K562 (cell line): ENCODE measurements at regions not wholly inside any gene's neighbourhood (a gene's known extent, or its start where the extent isn't known, plus 50 kb on each side); places are given as distances from the start of the nearest gene placed in this dataset.

ENCODE experiments used
- ATAC-seq: fragments of 200-7000 bp; cut with Tn5 transposase; 3 replicates; pipeline ENCODE4 v1.9.1; 2020; ENCODE audit warnings: moderate library complexity
- BruUV-seq: library from RNA; stranded (reverse); fragments of 400-500 nt; replicated peaks from 2 replicates; lab custom pipeline; 2021; lab: Mats Ljungman, UMichigan
- CTCF ChIA-PET: fragments of 300-600 bp; formaldehyde crosslinking; extraction: SDS; loops from one replicate; lab custom pipeline; 2021; ENCODE audit warnings: low intra/inter-chr PET ratio; lab: Yijun Ruan, JAX
- POLR2A ChIA-PET: fragments of 300-600, 350-650 bp; sonication (Branson Sonifier 250); formaldehyde crosslinking; extraction: SDS; loops from one replicate; lab custom pipeline; 2021; ENCODE audit warnings: antibody characterized with exemption, inconsistent platforms; lab: Yijun Ruan, JAX
- DNase-seq, 4 experiments: peaks; one replicate each; pipeline versions ENCODE4 v3.0.0 to v3.0.0-alpha.2; 2011 to 2018; ENCODE audit warnings: low spot score in 3 of 4, mixed read lengths in 3 of 4; ENCODE audit errors: extremely low read depth in 1 of 4
- FAIRE-seq: peaks from 2 replicates; lab custom pipeline; 2011; peaks lifted over from hg19 to GRCh38; lab: Jason Lieb, UNC
- H2AFZ ChIP-seq: 2 replicates; pipeline ENCODE4 v1.6.0; 2011; ENCODE audit warnings: low read depth, low read length, control low read depth, inconsistent platforms
- H3K27ac ChIP-seq: fragments of 200-600 bp; 3 replicates; pipeline ENCODE4 v1.8.0; 2011; ENCODE audit warnings: low read depth, mild to moderate bottlenecking, control low read depth, inconsistent platforms, low read length, moderate library complexity, mixed read lengths; ENCODE audit errors: extremely low read depth
- H3K27me3 ChIP-seq, 2 experiments: fragments of 300-600 bp in 1 of 2; 2 replicates in 1 of 2; 3 replicates in 1 of 2; pipeline versions ENCODE4 v1.6.0 to v1.8.0; 2011; ENCODE audit warnings: inconsistent platforms in 2 of 2, low read length in 2 of 2, mild to moderate bottlenecking in 1 of 2, mixed read lengths in 1 of 2, moderate library complexity in 1 of 2; ENCODE audit not compliant: control insufficient read depth in 2 of 2, insufficient read depth in 2 of 2
- H3K36me3 ChIP-seq: fragments of 300-600 bp; 3 replicates; pipeline ENCODE4 v1.8.0; 2011; ENCODE audit warnings: mild to moderate bottlenecking, low read length, inconsistent platforms; ENCODE audit not compliant: control insufficient read depth, insufficient read depth
- H3K4me1 ChIP-seq, 2 experiments: fragments of 200-600 bp in 1 of 2; replicated peaks in 1 of 2; 2 replicates in 1 of 2; 3 replicates in 1 of 2; pipeline versions ENCODE4 v1.5.1 to v1.8.0; 2011; ENCODE audit warnings: inconsistent platforms in 2 of 2, low read length in 2 of 2, mild to moderate bottlenecking in 1 of 2, mixed read lengths in 1 of 2, moderate library complexity in 1 of 2; ENCODE audit not compliant: control insufficient read depth in 2 of 2, insufficient read depth in 2 of 2
- H3K4me2 ChIP-seq: 2 replicates; pipeline ENCODE4 v1.6.1; 2011; ENCODE audit warnings: low read length, control low read depth, inconsistent platforms, mixed read lengths; ENCODE audit not compliant: insufficient read depth
- H3K4me3 ChIP-seq: fragments of 200-600 bp; sonication (generic), shearing (Covaris generic); 2 replicates; pipeline ENCODE4 v1.5.1; 2016; ENCODE audit warnings: control low read depth, inconsistent platforms
- H3K79me2 ChIP-seq: fragments of 200-600 bp; 3 replicates; pipeline ENCODE4 v1.8.0; 2011; ENCODE audit warnings: low read length, inconsistent platforms; ENCODE audit not compliant: control insufficient read depth, insufficient read depth
- H3K9ac ChIP-seq, 2 experiments: 2 replicates each; pipeline versions ENCODE4 v1.6.0 to v1.6.1; 2011; ENCODE audit warnings: low read depth in 2 of 2, low read length in 2 of 2, control low read depth in 1 of 2, inconsistent platforms in 1 of 2, mild to moderate bottlenecking in 1 of 2, mixed read lengths in 1 of 2; ENCODE audit not compliant: insufficient read depth in 1 of 2
- H3K9me1 ChIP-seq: one replicate; pipeline ENCODE4 v1.6.0; 2011; ENCODE audit warnings: inconsistent platforms, mild to moderate bottlenecking, low read length, moderate library complexity; ENCODE audit not compliant: control insufficient read depth, insufficient read depth
- H3K9me3 ChIP-seq: replicated peaks from 2 replicates; pipeline ENCODE4 v1.5.1; 2011; ENCODE audit warnings: low read depth, low read length, inconsistent platforms; ENCODE audit not compliant: control insufficient read depth, insufficient read depth
- H4K20me1 ChIP-seq: replicated peaks from 2 replicates; pipeline ENCODE4 v1.6.1; 2011; ENCODE audit warnings: low read length, inconsistent platforms, mixed read lengths; ENCODE audit not compliant: control insufficient read depth, insufficient read depth
- NFRKB ChIP-seq: fragments of 450-650 bp; IDR thresholded peaks from 2 replicates; pipeline ENCODE4 v1.6.1; 2016; ENCODE audit warnings: low read depth
- SRSF7 ChIP-seq: fragments of 200-400 bp; formaldehyde crosslinking; optimal IDR thresholded peaks from 2 replicates; pipeline ENCODE3; 2017; ENCODE audit warnings: mild to moderate bottlenecking, low read depth, low read length
- WGBS: fragments of 100-300 bp; shearing (Covaris generic); methylation state at CpG from one replicate; pipeline ENCODE4 v1.1.6; 2016; ENCODE audit warnings: low coverage, mixed read lengths; ENCODE audit not compliant: insufficient coverage; ENCODE audit errors: missing lambda C conversion rate; 5-methylcytosine and 5-hydroxymethylcytosine counted together
- in situ Hi-C: fragments of 300-500 bp; cut with MboI; formaldehyde crosslinking; loops from 4 replicates; pipeline ENCODE4 v1.15.0; 2018; ENCODE audit warnings: inconsistent platforms, mixed read lengths
- intact Hi-C: fragments of 100-400 bp; cut with micrococcal nuclease; formaldehyde crosslinking; loops from 2 replicates; pipeline ENCODE4 v1.14.2; 2022
- TF ChIP-seq, protein P1 (sequence below): fragments of 450-650 bp; formaldehyde crosslinking; IDR thresholded peaks from 2 replicates; pipeline ENCODE4 v1.4.0; 2022; ENCODE audit warnings: mild to moderate bottlenecking, moderate library complexity

DNA sequence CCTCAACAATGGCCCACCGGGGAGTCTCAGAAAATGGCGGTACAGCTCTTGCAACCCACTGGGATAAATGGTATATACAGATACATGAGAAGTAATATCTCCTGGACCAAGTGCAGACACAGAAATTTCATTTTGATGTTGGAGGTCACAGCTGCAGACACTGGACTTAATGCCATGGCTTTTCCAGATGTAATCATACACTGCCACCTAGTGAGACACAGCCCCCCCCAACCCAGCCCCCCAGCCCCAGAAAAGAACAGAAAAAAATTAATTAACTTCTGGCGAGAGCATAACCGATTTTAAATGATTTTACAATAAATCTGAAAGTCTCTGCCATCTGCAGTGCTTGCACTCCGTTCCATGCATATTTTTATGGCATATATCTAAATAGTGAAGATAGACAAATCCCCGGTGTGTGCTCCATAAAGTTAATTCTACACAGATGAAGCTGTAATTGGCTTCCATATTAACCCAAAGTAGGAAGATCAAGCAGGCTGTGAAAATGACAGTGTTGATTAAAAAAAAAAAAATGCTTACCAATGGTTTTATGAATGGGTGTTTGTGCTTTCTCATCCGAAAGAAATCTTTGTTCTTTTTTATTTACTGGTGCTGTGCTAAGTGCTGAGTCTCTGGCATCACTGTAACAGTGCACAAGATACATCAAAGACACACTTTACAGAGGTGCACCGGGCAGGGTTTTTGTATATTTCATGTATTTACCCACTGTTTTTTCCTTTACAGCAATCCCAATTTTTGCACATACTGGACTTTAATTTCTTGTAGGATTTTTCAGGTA, 804.1 kb downstream of the TFAP2A start:
- POLR2A ChIA-PET = no interaction called here
- Histone ChIP-seq H3K4me1 (no peaks in the 10 kb centered on the region), H3K9me3 (no peaks in the 10 kb centered on the region), H3K79me2 (no peaks in the 10 kb centered on the region), H2AFZ (no peak overlapping the region), H3K9ac (no peak overlapping the region), H3K4me3 (no peak overlapping the region), H3K9me1 (no peaks in the 10 kb centered on the region), H3K27me3 (no peaks in the 10 kb centered on the region)
- ATAC-seq (no peak), DNase-seq (no peak), FAIRE-seq (no peak)
- intact Hi-C loops = no loop called here
- BruUV-seq = no TSS peak
- TF ChIP-seq NFRKB (no peak), SRSF7 (no peak)
- TF ChIP-seq, protein P1, sequence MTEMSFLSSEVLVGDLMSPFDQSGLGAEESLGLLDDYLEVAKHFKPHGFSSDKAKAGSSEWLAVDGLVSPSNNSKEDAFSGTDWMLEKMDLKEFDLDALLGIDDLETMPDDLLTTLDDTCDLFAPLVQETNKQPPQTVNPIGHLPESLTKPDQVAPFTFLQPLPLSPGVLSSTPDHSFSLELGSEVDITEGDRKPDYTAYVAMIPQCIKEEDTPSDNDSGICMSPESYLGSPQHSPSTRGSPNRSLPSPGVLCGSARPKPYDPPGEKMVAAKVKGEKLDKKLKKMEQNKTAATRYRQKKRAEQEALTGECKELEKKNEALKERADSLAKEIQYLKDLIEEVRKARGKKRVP (CRISPR knock-in tag) = no peak
- TF ChIP-seq, all 486 proteins: peak for 0
- CTCF ChIA-PET = no interaction called here
- Histone ChIP-seq H4K20me1 (no peaks in the 10 kb centered on the region), H3K4me2 (no peak overlapping the region), H3K36me3 (no peaks in the 10 kb centered on the region), H3K27ac (no peak overlapping the region)
- WGBS = 2% methylated on average over 8 of the region's 8 CpGs
- in situ Hi-C loops = no loop called here
